ENCODE measurements at regions not wholly inside any gene's neighbourhood (a gene's known extent, or its start where the extent isn't known, plus 50 kb on each side); places are given as distances from the start of the nearest gene placed in this dataset.
"Not testable (repeated sequence)": the region's sequence is repeated elsewhere in the genome, so short reads cannot be mapped to it uniquely, and the experiment has no call there.

DNA sequence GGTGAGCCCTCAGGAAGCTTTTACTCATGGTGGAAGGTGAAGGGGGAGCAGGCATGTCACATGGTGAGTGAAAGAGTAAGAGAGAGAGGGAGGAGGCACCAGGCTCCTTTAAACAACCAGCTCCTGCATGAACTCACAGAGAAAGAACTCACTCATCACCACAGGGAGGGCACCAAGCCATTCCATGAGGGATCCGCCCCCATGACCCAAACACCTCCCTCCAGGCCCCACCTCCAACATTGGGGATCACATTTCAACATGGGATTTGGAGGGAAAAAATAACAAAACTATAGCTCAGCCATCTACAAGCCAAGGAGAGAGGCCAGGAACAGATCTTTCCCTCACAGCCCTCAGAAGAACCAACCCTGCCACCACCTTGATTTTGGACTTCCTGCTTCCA lies 153.9 kb downstream of the GOLGA8K start:
- H3K27ac ChIP-seq; H3K4me1 ChIP-seq; H3K9me3 ChIP-seq; H3K27me3 ChIP-seq; H3K36me3 ChIP-seq; intact Hi-C loops (cut with DNase I; ENCODE audit: low total_unique reads); H3K4me3 ChIP-seq; DNase-seq (ENCODE audit: low spot score in 2 of 2): not testable (repeated sequence)

- not testable (repeated sequence) for H3K36me3 ChIP-seq, H3K4me1 ChIP-seq
Observed at GRCh38 chr15:32243727-32244126, 159.4 kb downstream of the GOLGA8K start.

DNA sequence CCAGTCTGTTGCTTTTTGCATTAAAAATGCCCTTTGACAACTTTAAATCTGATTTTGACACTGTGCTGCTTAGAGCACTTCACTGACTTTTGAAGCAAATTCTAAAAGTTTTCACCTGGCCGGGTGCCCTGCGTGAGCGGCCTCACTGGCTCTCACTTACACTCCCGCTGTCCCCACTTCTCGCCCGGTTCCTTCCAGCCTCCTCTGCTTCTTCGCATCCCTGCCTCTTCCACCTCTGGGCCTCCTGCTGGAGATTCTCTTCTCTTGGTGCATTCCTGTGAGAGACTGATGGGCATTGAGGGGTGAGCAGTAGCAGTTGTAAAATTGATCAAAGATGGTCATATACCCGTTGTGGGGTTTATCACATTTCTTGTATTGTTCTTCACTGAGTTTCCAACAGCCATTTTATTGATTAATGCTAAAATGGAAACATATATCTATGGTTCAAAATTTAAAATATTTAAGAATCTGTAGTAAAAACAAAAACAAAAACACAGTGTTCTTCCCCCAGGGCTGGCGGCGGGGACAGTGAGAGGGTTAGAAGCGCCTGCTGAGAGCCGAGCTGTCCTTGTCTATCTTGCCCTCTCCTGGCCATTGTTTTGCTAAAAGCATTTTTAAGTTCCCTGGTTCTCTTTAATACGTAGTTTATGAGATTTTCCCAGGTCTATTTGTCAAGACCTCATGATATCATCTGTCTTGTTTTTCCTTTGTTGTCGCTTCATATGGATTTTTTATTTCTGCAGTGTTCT lies 160.1 kb downstream of the GOLGA8K start:
- H3K4me3 ChIP-seq; H3K27me3 ChIP-seq; H3K27ac ChIP-seq; DNase-seq (ENCODE audit: low spot score in 2 of 2); H3K9me3 ChIP-seq; H3K4me1 ChIP-seq; H3K36me3 ChIP-seq; intact Hi-C loops (cut with DNase I; ENCODE audit: low total_unique reads): not testable (repeated sequence)

More at GRCh38 chr15:32243727-32244126, 159.4 kb downstream of the GOLGA8K start:
- intact Hi-C loops (cut with DNase I; ENCODE audit: low total_unique reads); DNase-seq (ENCODE audit: low spot score in 2 of 2); H3K9me3 ChIP-seq; H3K4me3 ChIP-seq; H3K27me3 ChIP-seq; H3K27ac ChIP-seq: not testable (repeated sequence)

GRCh38 chr15:32227410-32228114 lies 175.5 kb downstream of the GOLGA8K start:
- H3K4me3 ChIP-seq; H3K27ac ChIP-seq; H3K36me3 ChIP-seq; intact Hi-C loops (cut with DNase I; ENCODE audit: low total_unique reads); DNase-seq (ENCODE audit: low spot score in 2 of 2); H3K9me3 ChIP-seq; H3K27me3 ChIP-seq; H3K4me1 ChIP-seq: not testable (repeated sequence)

DNA sequence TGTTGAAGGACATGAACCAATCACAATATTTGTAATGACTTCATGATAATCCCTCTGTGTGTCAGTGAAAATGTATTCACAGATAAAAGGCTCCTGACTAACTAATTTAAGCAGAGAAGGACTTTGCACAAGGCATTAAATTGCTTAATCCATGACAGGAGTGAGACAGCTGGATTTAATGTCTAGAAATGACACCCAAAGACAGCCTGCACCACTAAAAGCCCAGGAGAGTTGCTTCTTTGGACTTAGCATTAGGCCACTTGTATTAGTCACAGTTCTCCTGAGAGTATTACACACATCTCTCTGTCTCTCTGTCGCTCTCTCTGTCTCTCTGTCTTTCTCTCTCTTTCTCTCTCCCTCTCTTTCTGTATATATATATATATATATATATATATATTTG lies 180.4 kb downstream of the GOLGA8K start:
- H3K27me3 ChIP-seq = no peaks in the 10 kb centered on the region
- no peaks in the 10 kb centered on the region for H3K36me3 ChIP-seq

More for the DNA sequence above, 180.4 kb downstream of the GOLGA8K start:
- Histone ChIP-seq H3K4me1 (no peaks in the 10 kb centered on the region), H3K9me3 (peaks cover 0 to 14% of the 10 kb centered on the region in 2 donors), H3K4me3 (no peak overlapping the region), H3K27ac (no peak overlapping the region)
- intact Hi-C loops (cut with DNase I; ENCODE audit: low total_unique reads) = no loop called here
- DNase-seq (ENCODE audit: low spot score in 2 of 2) = no peak
- TF ChIP-seq POLR2AphosphoS5 (IDR thresholded peaks at IDR 0.05) = no peak
- TF ChIP-seq POLR2A (IDR thresholded peaks at IDR 0.05) = no peak
- no peak for TF ChIP-seq CTCF (IDR thresholded peaks at IDR 0.05)

Measured in breast epithelium (tissue), 4 donors.